Tibial nerve (tissue), 4 donors: ENCODE measurements at regions not wholly inside any gene's neighbourhood (a gene's known extent, or its start where the extent isn't known, plus 50 kb on each side); places are given as distances from the start of the nearest gene placed in this dataset.

Experiments used
- CTCF ChIP-seq, 5 experiments: fragments of 200-600 bp in 3 of 5; fragments of 450-650 bp in 2 of 5; sonication (generic) in 3 of 5; IDR thresholded peaks; one replicate each; pipeline ENCODE4 v1.5.1; 2016 to 2019; ENCODE audit warnings: antibody characterized with exemption in 5 of 5, mild to moderate bottlenecking in 3 of 5, moderate library complexity in 2 of 5
- EP300 ChIP-seq, 2 donors: sonication (generic); formaldehyde crosslinking; IDR thresholded peaks; one replicate each; pipeline ENCODE4 v1.6.1; 2017; ENCODE audit warnings: antibody characterized with exemption in 2 of 2, mild to moderate bottlenecking in 1 of 2
- POLR2A ChIP-seq, 2 donors: fragments of 450-650 bp; IDR thresholded peaks; one replicate each; pipeline ENCODE4 v1.6.1; 2017; ENCODE audit warnings: antibody characterized with exemption in 2 of 2, mild to moderate bottlenecking in 2 of 2, moderate library complexity in 2 of 2

GRCh38 chr4:177951026-177951425 lies 508.8 kb upstream of the AGA start:
- no peak for TF ChIP-seq CTCF (IDR thresholded peaks at IDR 0.05)
- no peak for TF ChIP-seq EP300 (IDR thresholded peaks at IDR 0.05)
- TF ChIP-seq POLR2A (IDR thresholded peaks at IDR 0.05): no peak
